ENCODE measurements at regions not wholly inside any gene's neighbourhood (a gene's known extent, or its start where the extent isn't known, plus 50 kb on each side); places are given as distances from the start of the nearest gene placed in this dataset.

- H3K36me3 ChIP-seq (ENCODE audit: control insufficient read depth in 2 of 2, extremely low read depth in 1 of 2, insufficient read depth in 2 of 2, low read length in 2 of 2): no peaks in the 10 kb centered on the region
- H3K4me2 ChIP-seq (ENCODE audit: control insufficient read depth, extremely low read depth, insufficient read depth, low read depth, low read length): no peak overlapping the region
- no peaks in the 10 kb centered on the region for H4K20me1 ChIP-seq (ENCODE audit: control insufficient read depth, extremely low read depth, insufficient read depth, low read length)
- H3K27me3 ChIP-seq (ENCODE audit: control insufficient read depth, extremely low read depth, insufficient read depth, low read length): no peaks in the 10 kb centered on the region
- TF ChIP-seq EZH2 (IDR thresholded peaks at IDR 0.05; ENCODE audit: low read length) (no peak), CTCF (optimal IDR thresholded peaks at IDR 0.05 in 1 of 3, IDR thresholded peaks at IDR 0.05 in 1 of 3, conservative IDR thresholded peaks at IDR 0.05 in 1 of 3; ENCODE audit: extremely low read depth in 1 of 3, insufficient read depth in 2 of 3, low read length in 3 of 3) (no peak)
- no peaks in the 10 kb centered on the region for H3K9me3 ChIP-seq (ENCODE audit: control insufficient read depth, low read depth, low read length)
- FAIRE-seq (no peak), DNase-seq (ENCODE audit: low read depth, low spot score) (no peak)
- H3K79me2 ChIP-seq (ENCODE audit: control insufficient read depth, insufficient read depth, low read length): no peaks in the 10 kb centered on the region
- no peak overlapping the region for H3K9ac ChIP-seq (ENCODE audit: control insufficient read depth, extremely low read depth, insufficient read depth, low read length)
- no peaks in the 10 kb centered on the region for H3K4me1 ChIP-seq (ENCODE audit: control insufficient read depth, extremely low read depth, insufficient read depth, low read length)
- H3K9me1 ChIP-seq (ENCODE audit: control insufficient read depth, extremely low read depth, insufficient read depth, low read length): no peaks in the 10 kb centered on the region
- H3K4me3 ChIP-seq (ENCODE audit: control insufficient read depth in 2 of 3, extremely low read depth in 1 of 3, insufficient read depth in 2 of 3, low read depth in 1 of 3, low read length in 3 of 3): no peak overlapping the region
- no peak overlapping the region for H3K27ac ChIP-seq (ENCODE audit: control insufficient read depth, insufficient read depth, low read length)
- H2AFZ ChIP-seq (ENCODE audit: control insufficient read depth, low read length): no peak overlapping the region
- dilution Hi-C loops (cut with MboI; ENCODE audit: extremely low pct_ligation_motif_present, low sequenced_read_pairs): no loop called here
These were observed 164.8 kb downstream of the C11orf87 start for GRCh38 chr11:109586789-109587188.

- Histone ChIP-seq H4K20me1 (ENCODE audit: control insufficient read depth, extremely low read depth, insufficient read depth, low read length) (no peaks in the 10 kb centered on the region), H3K36me3 (ENCODE audit: control insufficient read depth in 2 of 2, extremely low read depth in 1 of 2, insufficient read depth in 2 of 2, low read length in 2 of 2) (no peaks in the 10 kb centered on the region), H3K4me1 (ENCODE audit: control insufficient read depth, extremely low read depth, insufficient read depth, low read length) (no peaks in the 10 kb centered on the region), H3K9me3 (ENCODE audit: control insufficient read depth, low read depth, low read length) (no peaks in the 10 kb centered on the region), H3K4me2 (ENCODE audit: control insufficient read depth, extremely low read depth, insufficient read depth, low read depth, low read length) (no peak overlapping the region), H3K9ac (ENCODE audit: control insufficient read depth, extremely low read depth, insufficient read depth, low read length) (no peak overlapping the region), H2AFZ (ENCODE audit: control insufficient read depth, low read length) (no peak overlapping the region), H3K4me3 (ENCODE audit: control insufficient read depth in 2 of 3, extremely low read depth in 1 of 3, insufficient read depth in 2 of 3, low read depth in 1 of 3, low read length in 3 of 3) (no peak overlapping the region), H3K27me3 (ENCODE audit: control insufficient read depth, extremely low read depth, insufficient read depth, low read length) (no peaks in the 10 kb centered on the region), H3K27ac (ENCODE audit: control insufficient read depth, insufficient read depth, low read length) (no peak overlapping the region), H3K9me1 (ENCODE audit: control insufficient read depth, extremely low read depth, insufficient read depth, low read length) (no peaks in the 10 kb centered on the region), H3K79me2 (ENCODE audit: control insufficient read depth, insufficient read depth, low read length) (no peaks in the 10 kb centered on the region)
- DNase-seq (ENCODE audit: low read depth, low spot score) (no peak), FAIRE-seq (no peak)
- dilution Hi-C loops (cut with MboI; ENCODE audit: extremely low pct_ligation_motif_present, low sequenced_read_pairs): no loop called here
- TF ChIP-seq CTCF (optimal IDR thresholded peaks at IDR 0.05 in 1 of 3, IDR thresholded peaks at IDR 0.05 in 1 of 3, conservative IDR thresholded peaks at IDR 0.05 in 1 of 3; ENCODE audit: extremely low read depth in 1 of 3, insufficient read depth in 2 of 3, low read length in 3 of 3) (no peak), EZH2 (IDR thresholded peaks at IDR 0.05; ENCODE audit: low read length) (no peak)
These were observed 168.8 kb downstream of the C11orf87 start for GRCh38 chr11:109590782-109591181.
